ENCODE measurements at regions not wholly inside any gene's neighbourhood (a gene's known extent, or its start where the extent isn't known, plus 50 kb on each side); places are given as distances from the start of the nearest gene placed in this dataset.

- Mint-ChIP-seq H3K27me3 (ENCODE audit: insufficient read depth, unreplicated experiment) (no peaks in the 10 kb centered on the region), H3K4me3 (ENCODE audit: unreplicated experiment) (no peak overlapping the region), H3K36me3 (ENCODE audit: insufficient read depth, unreplicated experiment) (no peaks in the 10 kb centered on the region), H3K4me1 (ENCODE audit: low read depth, unreplicated experiment) (peaks cover 7% of the 10 kb centered on the region), H3K27ac (ENCODE audit: unreplicated experiment) (no peak overlapping the region), H3K9me3 (ENCODE audit: unreplicated experiment) (no peaks in the 10 kb centered on the region)
- intact Hi-C loops (cut with micrococcal nuclease; ENCODE audit: unreplicated experiment), result no loop called here
- ChIA-PET CTCF (no interaction called here), POLR2A (no interaction called here)
- no peak overlapping the region for H3K4me3 ChIP-seq (ENCODE audit: low read depth, low read length)
- H3K4me1 ChIP-seq, result 0 out of 2 replicates have a peak, but pooled peaks cover 2% of the 10 kb centered on the region
- H3K27me3 ChIP-seq (replicated peaks; ENCODE audit: control insufficient read depth, insufficient read depth, low read length), result no peaks in the 10 kb centered on the region
- no peak for DNase-seq
- H3K9me3 ChIP-seq, result no peaks in the 10 kb centered on the region
- TF ChIP-seq, protein P1, sequence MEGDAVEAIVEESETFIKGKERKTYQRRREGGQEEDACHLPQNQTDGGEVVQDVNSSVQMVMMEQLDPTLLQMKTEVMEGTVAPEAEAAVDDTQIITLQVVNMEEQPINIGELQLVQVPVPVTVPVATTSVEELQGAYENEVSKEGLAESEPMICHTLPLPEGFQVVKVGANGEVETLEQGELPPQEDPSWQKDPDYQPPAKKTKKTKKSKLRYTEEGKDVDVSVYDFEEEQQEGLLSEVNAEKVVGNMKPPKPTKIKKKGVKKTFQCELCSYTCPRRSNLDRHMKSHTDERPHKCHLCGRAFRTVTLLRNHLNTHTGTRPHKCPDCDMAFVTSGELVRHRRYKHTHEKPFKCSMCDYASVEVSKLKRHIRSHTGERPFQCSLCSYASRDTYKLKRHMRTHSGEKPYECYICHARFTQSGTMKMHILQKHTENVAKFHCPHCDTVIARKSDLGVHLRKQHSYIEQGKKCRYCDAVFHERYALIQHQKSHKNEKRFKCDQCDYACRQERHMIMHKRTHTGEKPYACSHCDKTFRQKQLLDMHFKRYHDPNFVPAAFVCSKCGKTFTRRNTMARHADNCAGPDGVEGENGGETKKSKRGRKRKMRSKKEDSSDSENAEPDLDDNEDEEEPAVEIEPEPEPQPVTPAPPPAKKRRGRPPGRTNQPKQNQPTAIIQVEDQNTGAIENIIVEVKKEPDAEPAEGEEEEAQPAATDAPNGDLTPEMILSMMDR (IDR thresholded peaks at IDR 0.05; ENCODE audit: insufficient read depth in 1 of 2, low read depth in 1 of 2, low read length in 1 of 2, severe bottlenecking in 1 of 2, unreplicated experiment in 1 of 2), result no peak
- BruUV-seq (replicated peaks), result no TSS peak
- no peaks in the 10 kb centered on the region for H3K36me3 ChIP-seq (ENCODE audit: control insufficient read depth, insufficient read depth, low read length)
Observed at GRCh38 chr21:27823652-27824201, 856.8 kb upstream of the ADAMTS5 start.

GRCh38 chr21:27820342-27820741, 853.5 kb upstream of the ADAMTS5 start:
- CTCF ChIA-PET, result no interaction called here
- H3K9me3 Mint-ChIP-seq (ENCODE audit: unreplicated experiment), result no peaks in the 10 kb centered on the region
- Histone ChIP-seq H3K9me3 (no peaks in the 10 kb centered on the region), H3K4me3 (ENCODE audit: low read depth, low read length) (no peak overlapping the region), H3K36me3 (ENCODE audit: control insufficient read depth, insufficient read depth, low read length) (no peaks in the 10 kb centered on the region), H3K27me3 (replicated peaks; ENCODE audit: control insufficient read depth, insufficient read depth, low read length) (no peaks in the 10 kb centered on the region), H3K4me1 (0 out of 2 replicates have a peak, but pooled peaks cover 6% of the 10 kb centered on the region)
- H3K27me3 Mint-ChIP-seq (ENCODE audit: insufficient read depth, unreplicated experiment), result no peaks in the 10 kb centered on the region
- no peak overlapping the region for H3K4me3 Mint-ChIP-seq (ENCODE audit: unreplicated experiment)
- H3K4me1 Mint-ChIP-seq (ENCODE audit: low read depth, unreplicated experiment), result peaks cover 7% of the 10 kb centered on the region
- intact Hi-C loops (cut with micrococcal nuclease; ENCODE audit: unreplicated experiment), result no loop called here
- BruUV-seq (replicated peaks), result no TSS peak
- POLR2A ChIA-PET, result no interaction called here
- no peak overlapping the region for H3K27ac Mint-ChIP-seq (ENCODE audit: unreplicated experiment)
- DNase-seq, result no peak
- no peaks in the 10 kb centered on the region for H3K36me3 Mint-ChIP-seq (ENCODE audit: insufficient read depth, unreplicated experiment)
- TF ChIP-seq, protein P1 (IDR thresholded peaks at IDR 0.05; ENCODE audit: insufficient read depth in 1 of 2, low read depth in 1 of 2, low read length in 1 of 2, severe bottlenecking in 1 of 2, unreplicated experiment in 1 of 2), result no peak

- H3K9me3 ChIP-seq, result no peaks in the 10 kb centered on the region
- intact Hi-C loops (cut with micrococcal nuclease; ENCODE audit: unreplicated experiment), result no loop called here
- Mint-ChIP-seq H3K36me3 (ENCODE audit: insufficient read depth, unreplicated experiment) (no peaks in the 10 kb centered on the region), H3K4me1 (ENCODE audit: low read depth, unreplicated experiment) (peaks cover 7% of the 10 kb centered on the region), H3K27ac (ENCODE audit: unreplicated experiment) (no peak overlapping the region), H3K27me3 (ENCODE audit: insufficient read depth, unreplicated experiment) (no peaks in the 10 kb centered on the region), H3K4me3 (ENCODE audit: unreplicated experiment) (no peak overlapping the region), H3K9me3 (ENCODE audit: unreplicated experiment) (no peaks in the 10 kb centered on the region)
- H3K4me1 ChIP-seq, result 0 out of 2 replicates have a peak, but pooled peaks cover 6% of the 10 kb centered on the region
- no peak overlapping the region for H3K4me3 ChIP-seq (ENCODE audit: low read depth, low read length)
- TF ChIP-seq, protein P1 (IDR thresholded peaks at IDR 0.05; ENCODE audit: insufficient read depth in 1 of 2, low read depth in 1 of 2, low read length in 1 of 2, severe bottlenecking in 1 of 2, unreplicated experiment in 1 of 2), result no peak
- no peaks in the 10 kb centered on the region for H3K36me3 ChIP-seq (ENCODE audit: control insufficient read depth, insufficient read depth, low read length)
- H3K27me3 ChIP-seq (replicated peaks; ENCODE audit: control insufficient read depth, insufficient read depth, low read length), result no peaks in the 10 kb centered on the region
- no peak for DNase-seq
- CTCF ChIA-PET, result no interaction called here
- BruUV-seq (replicated peaks), result no TSS peak
- POLR2A ChIA-PET, result no interaction called here
Observed at GRCh38 chr21:27819299-27819698, 852.4 kb upstream of the ADAMTS5 start.

Data from Caco-2 (cell line).